ENCODE measurements at regions not wholly inside any gene's neighbourhood (a gene's known extent, or its start where the extent isn't known, plus 50 kb on each side); places are given as distances from the start of the nearest gene placed in this dataset.

- no peak for TF ChIP-seq POLR2A (IDR thresholded peaks at IDR 0.05; ENCODE audit: low read length)
- TF ChIP-seq GATA1 (IDR thresholded peaks at IDR 0.05; ENCODE audit: low read depth, low read length), result no peak
Measured at GRCh38 chr13:71304861-71305260, 562.1 kb downstream of the DACH1 start.

Measured in erythroblast (primary cell).